ENCODE measurements at regions not wholly inside any gene's neighbourhood (a gene's known extent, or its start where the extent isn't known, plus 50 kb on each side); places are given as distances from the start of the nearest gene placed in this dataset.

DNA sequence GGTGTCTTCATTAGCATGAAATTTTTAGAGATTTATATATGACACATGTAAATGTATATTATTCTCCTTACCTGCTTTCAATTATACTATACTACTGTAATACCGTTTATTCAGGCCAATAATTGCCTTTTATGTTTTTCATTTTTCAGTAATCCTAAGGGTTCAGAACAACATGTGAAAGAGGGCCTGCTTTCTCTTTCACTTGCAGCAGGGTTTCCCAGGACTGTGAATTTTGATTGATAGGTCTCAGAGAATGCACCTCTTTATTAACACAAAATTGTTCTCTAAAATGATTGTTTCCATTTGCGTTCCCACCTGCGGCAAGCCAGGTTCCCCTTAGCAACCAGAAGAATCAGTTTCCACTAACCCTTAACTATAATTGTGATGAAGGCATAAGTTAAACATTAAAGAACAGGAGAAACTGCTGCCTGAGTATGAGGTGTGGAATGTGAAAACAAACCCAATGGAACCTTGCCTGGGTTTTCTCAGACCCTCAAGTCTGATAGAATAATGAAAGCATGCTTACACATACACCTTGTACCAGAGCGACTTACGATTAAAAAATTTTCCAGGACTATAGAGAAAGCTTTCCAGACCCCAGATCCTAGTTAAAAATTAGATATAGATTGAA is 1591.2 kb upstream of the LRRTM1 start:
- TF ChIP-seq CBX3 (IDR thresholded peaks at IDR 0.05; ENCODE audit: borderline replicate concordance in 1 of 2, low read length in 2 of 2) (no peak), POLR2AphosphoS5 (IDR thresholded peaks at IDR 0.05; ENCODE audit: control insufficient read depth, insufficient read depth, low read depth, low read length) (no peak), JUNB (CRISPR knock-in tag; conservative IDR thresholded peaks at IDR 0.05) (no peak), STAG1 (CRISPR knock-in tag; IDR thresholded peaks at IDR 0.05; ENCODE audit: borderline replicate concordance) (no peak), NR3C1 (CRISPR knock-in tag; IDR thresholded peaks at IDR 0.05) (no peak)
- TF ChIP-seq, protein P1, sequence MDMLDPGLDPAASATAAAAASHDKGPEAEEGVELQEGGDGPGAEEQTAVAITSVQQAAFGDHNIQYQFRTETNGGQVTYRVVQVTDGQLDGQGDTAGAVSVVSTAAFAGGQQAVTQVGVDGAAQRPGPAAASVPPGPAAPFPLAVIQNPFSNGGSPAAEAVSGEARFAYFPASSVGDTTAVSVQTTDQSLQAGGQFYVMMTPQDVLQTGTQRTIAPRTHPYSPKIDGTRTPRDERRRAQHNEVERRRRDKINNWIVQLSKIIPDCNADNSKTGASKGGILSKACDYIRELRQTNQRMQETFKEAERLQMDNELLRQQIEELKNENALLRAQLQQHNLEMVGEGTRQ (CRISPR knock-in tag; IDR thresholded peaks at IDR 0.05), result no peak
